GM19397 (cell line): ENCODE measurements at regions not wholly inside any gene's neighbourhood (a gene's known extent, or its start where the extent isn't known, plus 50 kb on each side); places are given as distances from the start of the nearest gene placed in this dataset.
"Not testable (repeated sequence)": the region's sequence is repeated elsewhere in the genome, so short reads cannot be mapped to it uniquely, and the experiment has no call there.

ENCODE experiments used
- ATAC-seq: cut with Tn5 transposase; IDR thresholded peaks from one replicate; pipeline ENCODE4 v1.9.1; 2021; ENCODE audit warnings: mild to moderate bottlenecking, moderate library complexity; ENCODE audit not compliant: unreplicated experiment

- no peak for ATAC-seq
Measured at GRCh38 chr1:199184180-199184579, 545.3 kb downstream of the PTPRC start.

GRCh38 chr1:199194862-199195261 is 556.0 kb downstream of the PTPRC start:
- no peak for ATAC-seq

- no peak for ATAC-seq
Measured at GRCh38 chr1:199197695-199198094, 558.9 kb downstream of the PTPRC start.

- no peak for ATAC-seq
Measured at GRCh38 chr1:199202331-199202730, 563.5 kb downstream of the PTPRC start.

GRCh38 chr1:199204231-199204630 is 565.4 kb downstream of the PTPRC start:
- ATAC-seq = no peak

GRCh38 chr1:199205740-199206441 is 567.1 kb downstream of the PTPRC start:
- ATAC-seq = no peak

- ATAC-seq = no peak
Measured at GRCh38 chr1:199208847-199209246, 570.0 kb downstream of the PTPRC start.

GRCh38 chr1:199218065-199218464 is 579.2 kb downstream of the PTPRC start:
- no peak for ATAC-seq

GRCh38 chr1:199218533-199218932 is 579.7 kb downstream of the PTPRC start:
- no peak for ATAC-seq

- no peak for ATAC-seq
Measured at GRCh38 chr1:199220031-199220430, 581.2 kb downstream of the PTPRC start.

GRCh38 chr1:199221371-199222150 is 582.7 kb downstream of the PTPRC start:
- no peak for ATAC-seq

GRCh38 chr1:199223936-199224335 is 585.1 kb downstream of the PTPRC start:
- ATAC-seq = no peak

GRCh38 chr1:199226163-199226562 is 587.3 kb downstream of the PTPRC start:
- no peak for ATAC-seq

- no peak for ATAC-seq
Measured at GRCh38 chr1:199242147-199242546, 603.3 kb downstream of the PTPRC start.

GRCh38 chr1:199242601-199243000 is 603.8 kb downstream of the PTPRC start:
- no peak for ATAC-seq

- peak; percentile 96 for ATAC-seq
Measured at GRCh38 chr1:199243423-199244061, 604.7 kb downstream of the PTPRC start.

GRCh38 chr1:199245946-199246345 is 607.1 kb downstream of the PTPRC start:
- no peak for ATAC-seq

GRCh38 chr1:199246716-199247115 is 607.9 kb downstream of the PTPRC start:
- ATAC-seq = no peak

GRCh38 chr1:199247891-199248290 is 609.1 kb downstream of the PTPRC start:
- ATAC-seq = no peak

GRCh38 chr1:199254040-199254439 is 615.2 kb downstream of the PTPRC start:
- not testable (repeated sequence) for ATAC-seq

- ATAC-seq = no peak
Measured at GRCh38 chr1:199261328-199261727, 622.5 kb downstream of the PTPRC start.

- no peak for ATAC-seq
Measured at GRCh38 chr1:199264283-199264682, 625.4 kb downstream of the PTPRC start.
